ENCODE measurements at regions not wholly inside any gene's neighbourhood (a gene's known extent, or its start where the extent isn't known, plus 50 kb on each side); places are given as distances from the start of the nearest gene placed in this dataset.

- Histone ChIP-seq H3K27ac (no peak overlapping the region), H3K27me3 (replicated peaks in 1 of 7) (no peaks in the 10 kb centered on the region), H3K4me3 (no peak overlapping the region), H3K4me1 (no peaks in the 10 kb centered on the region), H3K36me3 (no peaks in the 10 kb centered on the region), H3K9me3 (no peaks in the 10 kb centered on the region)
- 77 to 89% (median 81%) methylated on average over 6 of the region's 6 CpGs for WGBS, 5 donors
- no peak for TF ChIP-seq POLR2A (IDR thresholded peaks at IDR 0.05)
- TF ChIP-seq POLR2AphosphoS5 (IDR thresholded peaks at IDR 0.05) = no peak
- no peak for TF ChIP-seq CTCF (IDR thresholded peaks at IDR 0.05 in 8 of 11, conservative IDR thresholded peaks at IDR 0.05 in 3 of 11)
- intact Hi-C loops (cut with DNase I; ENCODE audit: low total_unique reads) = no loop called here
- no peak for DNase-seq
Measured at GRCh38 chr15:62610265-62610869, 432.2 kb upstream of the TPM1 start.

GRCh38 chr15:62611002-62611401 is 431.5 kb upstream of the TPM1 start:
- H3K27me3 ChIP-seq (replicated peaks in 1 of 7) = no peaks in the 10 kb centered on the region
- no peak overlapping the region for H3K27ac ChIP-seq
- no peaks in the 10 kb centered on the region for H3K4me1 ChIP-seq
- 88 to 93% (median 90%) methylated on average over 2 of the region's 2 CpGs for WGBS, 5 donors
- no peak for DNase-seq
- TF ChIP-seq POLR2AphosphoS5 (IDR thresholded peaks at IDR 0.05) (no peak), CTCF (IDR thresholded peaks at IDR 0.05 in 8 of 11, conservative IDR thresholded peaks at IDR 0.05 in 3 of 11) (no peak), POLR2A (IDR thresholded peaks at IDR 0.05) (no peak)
- no peaks in the 10 kb centered on the region for H3K9me3 ChIP-seq
- intact Hi-C loops (cut with DNase I; ENCODE audit: low total_unique reads) = no loop called here
- no peak overlapping the region for H3K4me3 ChIP-seq
- no peaks in the 10 kb centered on the region for H3K36me3 ChIP-seq

- intact Hi-C loops (cut with DNase I; ENCODE audit: low total_unique reads) = no loop called here
- no peaks in the 10 kb centered on the region for H3K9me3 ChIP-seq
- DNase-seq = no peak
- H3K27me3 ChIP-seq (replicated peaks in 1 of 7) = no peaks in the 10 kb centered on the region
- no peaks in the 10 kb centered on the region for H3K36me3 ChIP-seq
- no peak overlapping the region for H3K27ac ChIP-seq
- 83 to 90% (median 86%) methylated on average over 5 of the region's 5 CpGs for WGBS, 5 donors
- no peaks in the 10 kb centered on the region for H3K4me1 ChIP-seq
- H3K4me3 ChIP-seq = no peak overlapping the region
- no peak for TF ChIP-seq CTCF (IDR thresholded peaks at IDR 0.05 in 8 of 11, conservative IDR thresholded peaks at IDR 0.05 in 3 of 11)
- no peak for TF ChIP-seq POLR2AphosphoS5 (IDR thresholded peaks at IDR 0.05)
- TF ChIP-seq POLR2A (IDR thresholded peaks at IDR 0.05) = no peak
Measured at GRCh38 chr15:62612183-62612733, 430.3 kb upstream of the TPM1 start.

- intact Hi-C loops (cut with DNase I; ENCODE audit: low total_unique reads) = no loop called here
- no peaks in the 10 kb centered on the region for H3K36me3 ChIP-seq
- 92 to 97% (median 95%) methylated on average over 2 of the region's 2 CpGs for WGBS, 5 donors
- H3K27ac ChIP-seq = no peak overlapping the region
- no peaks in the 10 kb centered on the region for H3K27me3 ChIP-seq (replicated peaks in 1 of 7)
- DNase-seq = no peak
- H3K4me1 ChIP-seq = no peaks in the 10 kb centered on the region
- no peaks in the 10 kb centered on the region for H3K9me3 ChIP-seq
- TF ChIP-seq POLR2AphosphoS5 (IDR thresholded peaks at IDR 0.05) = no peak
- H3K4me3 ChIP-seq = no peak overlapping the region
Measured at GRCh38 chr15:62612771-62613170, 429.8 kb upstream of the TPM1 start.
